GM18511 (cell line): ENCODE measurements at regions not wholly inside any gene's neighbourhood (a gene's known extent, or its start where the extent isn't known, plus 50 kb on each side); places are given as distances from the start of the nearest gene placed in this dataset.

ENCODE experiments used
- ATAC-seq: cut with Tn5 transposase; IDR thresholded peaks from one replicate; pipeline ENCODE4 v1.9.1; 2021; ENCODE audit warnings: mild to moderate bottlenecking, moderate library complexity; ENCODE audit not compliant: unreplicated experiment

DNA sequence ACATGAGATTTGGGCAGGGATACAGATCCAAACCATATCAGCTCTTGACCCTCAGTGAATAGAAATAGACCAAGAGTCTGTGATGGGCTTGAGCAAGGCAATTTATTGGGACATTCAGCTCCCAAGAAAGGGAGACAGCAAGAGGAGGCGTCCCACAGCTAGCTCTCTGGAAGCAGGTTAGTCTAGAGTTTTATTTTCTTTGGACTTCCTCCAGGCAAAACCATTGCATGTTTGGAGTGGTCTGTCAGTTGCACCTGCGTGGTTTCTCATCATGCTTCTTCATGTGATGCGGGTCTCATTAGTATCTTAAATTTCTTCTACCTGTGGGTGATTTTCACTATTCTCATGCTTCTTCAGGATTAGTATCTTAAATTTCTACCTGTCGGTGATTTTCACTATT lies 1530.6 kb downstream of the PLA2G4A start:
- no peak for ATAC-seq

- ATAC-seq, result no peak
Observed at GRCh38 chr1:188363943-188364342, 1535.2 kb downstream of the PLA2G4A start.

DNA sequence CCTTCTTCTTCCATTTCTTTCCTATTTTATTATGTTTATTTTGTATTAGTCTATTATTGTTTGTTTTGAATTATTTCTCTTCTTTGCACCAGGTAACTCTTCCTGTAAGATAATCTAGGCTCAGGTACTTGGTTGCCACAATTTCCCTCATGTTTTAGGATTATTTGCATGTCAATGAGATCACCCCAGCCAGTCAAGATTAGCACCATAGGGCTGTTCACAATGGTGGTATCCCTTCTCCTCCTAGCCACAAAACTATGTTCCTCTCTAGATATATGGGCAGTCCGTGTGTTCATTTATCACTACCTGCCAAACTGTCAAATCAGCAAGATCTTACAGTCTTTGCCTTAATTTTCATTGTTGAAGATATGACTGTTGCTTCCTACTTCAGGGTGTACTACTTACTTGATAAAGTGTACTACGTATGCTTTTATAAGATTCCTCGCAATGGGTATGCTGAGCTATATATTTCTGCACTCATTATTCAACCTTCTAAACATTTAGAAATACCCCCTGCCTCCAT lies 1536.2 kb downstream of the PLA2G4A start:
- ATAC-seq, result no peak

DNA sequence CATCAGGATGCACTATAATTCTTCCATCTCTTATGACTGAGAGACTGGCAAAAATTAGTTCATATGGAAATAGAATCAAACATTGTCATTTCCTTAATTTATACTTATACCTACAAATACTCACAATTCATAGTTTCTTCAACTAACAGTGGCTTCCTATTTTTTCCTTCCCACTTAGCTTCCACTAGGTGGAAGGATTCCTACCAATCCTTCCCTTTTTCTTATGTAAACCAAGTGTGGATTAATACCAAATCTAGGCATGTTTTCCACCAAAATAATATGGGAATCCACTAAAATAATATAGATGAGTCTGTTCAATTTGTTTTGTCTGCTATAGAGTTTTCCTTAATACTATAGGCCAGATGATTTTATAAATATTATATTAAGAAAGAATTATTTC lies 1537.1 kb downstream of the PLA2G4A start:
- ATAC-seq, result no peak

GRCh38 chr1:188367661-188368060 lies 1538.9 kb downstream of the PLA2G4A start:
- no peak for ATAC-seq

DNA sequence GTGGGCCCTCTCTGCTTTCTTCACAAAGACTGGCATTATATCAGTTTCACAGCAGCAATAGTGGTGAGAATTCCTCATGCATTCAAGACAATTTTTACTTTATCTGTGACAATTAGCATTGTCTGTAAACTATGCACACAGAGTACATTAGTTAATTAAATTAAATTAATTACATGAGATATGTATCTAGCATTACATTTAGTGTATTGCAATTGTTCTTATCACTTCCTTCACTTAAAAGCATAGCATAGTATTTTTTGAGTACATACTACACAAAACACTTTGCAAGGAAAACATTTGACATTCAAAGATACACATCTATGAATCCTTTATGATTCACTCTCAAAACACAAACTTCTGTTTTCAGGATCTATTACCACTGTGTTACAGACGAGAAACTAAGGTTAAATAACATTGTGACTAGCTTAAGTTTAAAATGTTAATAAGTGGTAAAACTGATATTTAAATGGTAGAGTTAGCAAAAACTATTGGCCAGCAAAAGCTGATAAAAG lies 1542.6 kb downstream of the PLA2G4A start:
- no peak for ATAC-seq

GRCh38 chr1:188372821-188373220 lies 1544.1 kb downstream of the PLA2G4A start:
- ATAC-seq, result no peak

GRCh38 chr1:188382851-188383250 lies 1554.1 kb downstream of the PLA2G4A start:
- ATAC-seq, result no peak

GRCh38 chr1:188386161-188386560 lies 1557.4 kb downstream of the PLA2G4A start:
- ATAC-seq, result no peak

DNA sequence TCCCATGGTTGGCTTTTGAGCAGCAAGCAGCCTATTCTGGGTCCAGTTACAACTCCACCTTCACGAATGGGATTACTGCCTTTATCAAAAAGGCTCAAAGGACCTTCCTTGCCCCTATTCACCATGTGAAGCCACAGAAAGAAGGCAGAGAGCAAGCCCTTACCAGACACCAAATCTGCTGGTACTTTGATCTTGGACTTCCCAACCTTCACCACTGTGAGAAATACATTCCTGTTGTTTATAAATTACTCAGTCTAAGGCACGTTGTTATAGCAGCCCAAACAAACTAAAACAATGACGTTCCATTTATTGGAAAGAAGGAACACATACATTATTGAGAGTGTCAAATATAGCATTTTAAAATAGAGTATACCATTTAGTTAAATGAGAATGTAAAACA lies 1557.9 kb downstream of the PLA2G4A start:
- ATAC-seq, result no peak

DNA sequence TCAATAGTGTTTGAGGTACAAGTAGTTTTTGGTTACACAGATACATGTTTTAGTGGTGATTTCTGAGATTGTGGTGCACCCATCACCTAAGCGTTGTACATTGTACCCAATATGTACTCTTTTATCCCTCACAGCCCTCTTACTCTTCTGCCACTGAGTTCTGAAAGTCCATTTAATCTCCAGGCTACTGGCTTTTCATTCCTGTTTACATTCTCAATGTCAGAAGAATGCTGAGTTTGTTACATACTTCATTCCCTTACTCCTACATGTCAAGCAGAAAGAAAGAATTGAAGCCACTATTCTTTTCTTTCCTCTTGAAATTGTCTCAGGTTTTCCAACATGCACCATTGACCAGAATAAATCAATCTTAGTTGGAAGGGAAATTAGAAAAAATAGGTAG lies 1565.9 kb downstream of the PLA2G4A start:
- no peak for ATAC-seq

DNA sequence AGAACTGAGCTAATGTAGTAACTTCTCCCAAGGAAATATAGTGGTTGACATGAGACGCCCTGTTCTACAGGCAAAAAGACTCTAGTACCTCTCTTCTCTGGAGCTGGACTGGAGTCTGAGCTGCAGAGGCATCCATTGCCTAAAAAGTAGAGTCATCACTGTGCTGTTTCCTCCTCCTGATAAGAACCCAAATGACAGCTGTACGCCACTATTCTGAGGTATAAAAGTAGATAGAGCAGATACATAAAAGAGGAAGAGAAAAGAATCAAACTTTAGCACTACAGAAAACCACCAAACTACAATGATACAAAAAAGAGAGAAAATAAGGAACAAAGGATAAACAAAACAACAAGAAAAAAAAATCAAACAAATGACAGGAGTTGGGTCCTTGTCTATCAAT lies 1568.8 kb downstream of the PLA2G4A start:
- no peak for ATAC-seq

GRCh38 chr1:188402986-188403385 lies 1574.2 kb downstream of the PLA2G4A start:
- no peak for ATAC-seq

DNA sequence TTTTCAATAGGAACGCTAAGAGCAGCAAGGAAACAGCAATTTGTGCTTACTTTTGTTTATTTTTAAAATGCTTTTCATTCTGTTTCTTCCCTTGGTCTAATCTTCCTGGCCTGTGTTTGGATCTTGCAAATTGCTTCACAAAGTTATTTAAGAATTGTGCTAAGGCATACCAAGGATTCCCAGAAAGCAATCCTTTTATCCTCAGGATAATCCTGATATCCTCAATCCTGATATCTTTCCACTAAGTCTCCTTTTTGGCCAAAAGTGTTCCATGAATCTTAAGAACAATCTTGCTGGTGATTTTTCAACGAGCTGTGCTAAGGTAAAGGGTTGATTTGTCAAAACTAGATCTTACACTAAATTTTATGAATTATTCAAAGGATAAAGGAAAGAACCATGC lies 1577.9 kb downstream of the PLA2G4A start:
- ATAC-seq, result no peak

GRCh38 chr1:188420177-188420576 lies 1591.4 kb downstream of the PLA2G4A start:
- no peak for ATAC-seq

- ATAC-seq, result no peak
Observed at GRCh38 chr1:188423073-188423472, 1594.3 kb downstream of the PLA2G4A start.

GRCh38 chr1:188424176-188424575 lies 1595.4 kb downstream of the PLA2G4A start:
- no peak for ATAC-seq

GRCh38 chr1:188425687-188426086 lies 1596.9 kb downstream of the PLA2G4A start:
- no peak for ATAC-seq

GRCh38 chr1:188426561-188426960 lies 1597.8 kb downstream of the PLA2G4A start:
- ATAC-seq, result no peak

- ATAC-seq, result no peak
Observed at GRCh38 chr1:188427642-188428041, 1598.9 kb downstream of the PLA2G4A start.

- no peak for ATAC-seq
Observed at GRCh38 chr1:188429386-188429785, 1600.6 kb downstream of the PLA2G4A start.

DNA sequence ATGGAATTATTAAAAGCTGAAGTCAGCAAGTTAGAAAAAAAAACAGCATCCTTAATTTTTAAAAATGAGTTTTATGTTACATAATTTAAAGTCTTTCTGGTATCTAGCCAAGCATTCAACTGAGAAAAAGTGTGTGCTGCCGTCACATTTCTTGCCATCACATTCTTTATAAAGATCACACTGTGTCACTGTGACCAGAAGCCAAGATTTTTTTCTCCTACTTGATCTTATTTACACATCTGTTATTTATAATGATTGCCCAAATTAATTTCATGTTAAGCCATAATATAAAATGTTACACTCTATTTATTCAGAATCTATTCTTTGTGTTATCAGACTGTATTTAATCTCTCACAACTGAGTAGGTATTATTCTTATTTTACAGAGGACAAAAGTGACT lies 1603.7 kb downstream of the PLA2G4A start:
- ATAC-seq, result no peak

GRCh38 chr1:188433425-188433824 lies 1604.7 kb downstream of the PLA2G4A start:
- ATAC-seq, result no peak
